ENCODE measurements at regions not wholly inside any gene's neighbourhood (a gene's known extent, or its start where the extent isn't known, plus 50 kb on each side); places are given as distances from the start of the nearest gene placed in this dataset.
A peak's percentile ranks its signal among the peaks of the same experiment; 100 is the strongest.

GRCh38 chr21:35144978-35145377, 95.9 kb upstream of the RUNX1 start:
- DNase-seq, result no peak

- no peak for DNase-seq
These were observed 93.1 kb upstream of the RUNX1 start for GRCh38 chr21:35142036-35142815.

GRCh38 chr21:35139382-35139715, 90.2 kb upstream of the RUNX1 start:
- DNase-seq, result no peak

- peak; percentile 67 for DNase-seq
These were observed 89.7 kb upstream of the RUNX1 start for GRCh38 chr21:35138665-35139381.

GRCh38 chr21:35136586-35137219, 87.6 kb upstream of the RUNX1 start:
- DNase-seq, result no peak

GRCh38 chr21:35136106-35136505, 87.0 kb upstream of the RUNX1 start:
- DNase-seq, result no peak

- DNase-seq, result no peak
These were observed 86.4 kb upstream of the RUNX1 start for GRCh38 chr21:35135481-35135880.

GRCh38 chr21:35134309-35134708, 85.2 kb upstream of the RUNX1 start:
- DNase-seq, result no peak

- no peak for DNase-seq
These were observed 79.4 kb upstream of the RUNX1 start for GRCh38 chr21:35128536-35128935.

- no peak for DNase-seq
These were observed 78.7 kb upstream of the RUNX1 start for GRCh38 chr21:35127851-35128250.

GRCh38 chr21:35127026-35127425, 77.9 kb upstream of the RUNX1 start:
- DNase-seq, result no peak

- no peak for DNase-seq
These were observed 71.6 kb upstream of the RUNX1 start for GRCh38 chr21:35120631-35121180.

GRCh38 chr21:35119501-35120047, 70.5 kb upstream of the RUNX1 start:
- DNase-seq, result no peak

GRCh38 chr21:35116777-35117176, 67.7 kb upstream of the RUNX1 start:
- DNase-seq, result no peak

GRCh38 chr21:35113064-35113463, 64.0 kb upstream of the RUNX1 start:
- no peak for DNase-seq

- DNase-seq, result no peak
These were observed 62.3 kb upstream of the RUNX1 start for GRCh38 chr21:35111321-35111930.

GRCh38 chr21:35108887-35109286, 59.8 kb upstream of the RUNX1 start:
- DNase-seq, result no peak

- DNase-seq, result no peak
These were observed 58.4 kb upstream of the RUNX1 start for GRCh38 chr21:35107520-35107919.

GRCh38 chr21:35106246-35106835, 57.2 kb upstream of the RUNX1 start:
- no peak for DNase-seq

GRCh38 chr21:35102488-35103371, 53.6 kb upstream of the RUNX1 start:
- peak; percentile 66 for DNase-seq

- no peak for DNase-seq
These were observed 51.3 kb upstream of the RUNX1 start for GRCh38 chr21:35100349-35100811.

Measured in CD4-positive, alpha-beta T cell treated with Interleukin-6 for 4 hours (primary cell).